AG09319 (cell line): ENCODE measurements at regions not wholly inside any gene's neighbourhood (a gene's known extent, or its start where the extent isn't known, plus 50 kb on each side); places are given as distances from the start of the nearest gene placed in this dataset.
"Not testable (repeated sequence)": the region's sequence is repeated elsewhere in the genome, so short reads cannot be mapped to it uniquely, and the experiment has no call there.

Experiments used
- DNase-seq: peaks from one replicate; pipeline ENCODE4 v3.0.0-alpha.2; 2010; ENCODE audit warnings: low read depth; ENCODE audit errors: extremely low read depth
- CTCF ChIP-seq: IDR thresholded peaks from 2 replicates; pipeline ENCODE4 v1.5.1; 2011; ENCODE audit warnings: low read depth, mild to moderate bottlenecking, inconsistent platforms, low read length, moderate library complexity

- no peak for DNase-seq
- no peak for TF ChIP-seq CTCF
These were observed 747.9 kb downstream of the SOCS6 start for GRCh38 chr18:71036783-71037182.

- DNase-seq = not testable (repeated sequence)
These were observed 742.7 kb downstream of the SOCS6 start for GRCh38 chr18:71031296-71032191.

DNA sequence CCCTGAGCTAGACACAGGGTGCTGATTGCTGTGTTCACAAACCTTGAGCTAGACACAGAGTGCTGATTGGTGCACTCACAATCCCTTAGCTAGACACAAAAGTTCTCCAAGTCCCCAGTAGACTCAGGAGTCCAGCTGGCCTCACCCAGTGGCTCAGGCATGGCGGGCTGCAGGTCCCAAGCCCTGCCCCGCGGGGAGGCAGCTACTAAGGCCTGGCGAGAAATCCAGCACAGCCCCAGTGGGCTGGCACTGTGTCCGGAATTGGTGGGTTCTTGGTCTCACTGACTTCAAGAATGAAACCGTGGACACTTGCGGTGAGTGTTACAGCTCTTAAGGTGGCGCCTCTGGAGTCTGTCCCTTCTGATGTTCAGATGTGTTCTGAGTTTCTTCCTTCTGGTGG lies 741.2 kb downstream of the SOCS6 start:
- DNase-seq = not testable (repeated sequence)

- no peak for TF ChIP-seq CTCF
- DNase-seq = no peak
These were observed 739.5 kb downstream of the SOCS6 start for GRCh38 chr18:71028285-71028762.

DNA sequence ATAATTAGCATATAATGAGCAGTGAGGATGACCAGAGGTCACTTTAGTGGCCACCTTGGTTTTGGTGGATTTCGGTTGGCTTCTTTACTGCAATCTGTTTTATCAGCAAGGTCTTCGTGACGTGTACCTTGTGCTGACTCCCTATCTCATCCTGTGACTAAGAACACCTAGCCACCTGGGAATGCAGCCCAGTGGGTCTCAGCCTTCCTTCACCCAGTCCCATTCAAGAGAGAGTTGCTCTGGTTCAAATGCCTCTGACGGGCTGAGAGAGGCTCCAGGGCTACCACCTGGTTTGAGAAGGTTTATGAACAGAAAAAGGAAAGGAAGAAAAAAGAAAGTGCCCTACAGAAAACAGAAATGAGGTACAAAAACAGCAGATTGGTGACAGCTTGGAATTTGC lies 738.7 kb downstream of the SOCS6 start:
- DNase-seq = no peak
- TF ChIP-seq CTCF = no peak

GRCh38 chr18:71025505-71026225 lies 736.8 kb downstream of the SOCS6 start:
- TF ChIP-seq CTCF = no peak

DNA sequence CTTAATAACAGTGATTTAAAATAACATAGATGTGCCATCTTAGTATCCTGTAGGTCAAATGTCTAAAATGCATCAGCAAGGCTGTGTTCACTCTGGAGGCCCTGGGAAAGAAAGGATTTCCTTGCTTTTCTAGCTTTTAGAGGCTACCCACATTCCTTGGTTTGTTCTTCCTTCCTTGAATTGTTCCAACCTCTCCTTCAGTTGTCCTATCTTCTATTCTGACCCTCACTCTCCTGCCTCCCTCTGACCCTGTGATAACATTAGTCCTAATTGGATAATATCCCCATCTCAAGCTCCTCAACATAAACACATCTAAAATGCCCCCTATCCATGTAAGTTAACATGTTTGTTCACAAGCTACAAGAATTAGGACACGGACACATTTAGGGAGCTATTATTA lies 733.5 kb downstream of the SOCS6 start:
- DNase-seq = no peak
- no peak for TF ChIP-seq CTCF

More at GRCh38 chr18:71025505-71026225, 736.8 kb downstream of the SOCS6 start:
- no peak for DNase-seq

- no peak for TF ChIP-seq CTCF
- no peak for DNase-seq
These were observed 732.2 kb downstream of the SOCS6 start for GRCh38 chr18:71021030-71021362.
